Nucleus accumbens (tissue), 56 donors: ENCODE measurements at regions not wholly inside any gene's neighbourhood (a gene's known extent, or its start where the extent isn't known, plus 50 kb on each side); places are given as distances from the start of the nearest gene placed in this dataset.

Experiments used
- DNase-seq, 56 donors: peaks; one replicate each; lab custom pipeline; 2025; lab: John Stamatoyannopoulos, UW

- DNase-seq, result no peak
Measured at GRCh38 chr2:200239216-200239615, 67.3 kb upstream of the SPATS2L start.

GRCh38 chr2:200242570-200242969 lies 63.9 kb upstream of the SPATS2L start:
- no peak for DNase-seq

- no peak for DNase-seq
Measured at GRCh38 chr2:200243441-200243840, 63.1 kb upstream of the SPATS2L start.

GRCh38 chr2:200244111-200244510 lies 62.4 kb upstream of the SPATS2L start:
- DNase-seq, result no peak

GRCh38 chr2:200247494-200247893 lies 59.0 kb upstream of the SPATS2L start:
- no peak for DNase-seq

GRCh38 chr2:200252265-200253067 lies 54.0 kb upstream of the SPATS2L start:
- DNase-seq, result no peak

GRCh38 chr2:200253639-200254038 lies 52.9 kb upstream of the SPATS2L start:
- no peak for DNase-seq

GRCh38 chr2:200254773-200255172 lies 51.7 kb upstream of the SPATS2L start:
- no peak for DNase-seq

GRCh38 chr2:200255549-200255948 lies 50.9 kb upstream of the SPATS2L start:
- DNase-seq, result no peak
